Esophagus squamous epithelium (tissue), 4 donors: ENCODE measurements at regions not wholly inside any gene's neighbourhood (a gene's known extent, or its start where the extent isn't known, plus 50 kb on each side); places are given as distances from the start of the nearest gene placed in this dataset.

Experiments used
- POLR2A ChIP-seq, 4 donors: fragments of 450-650 bp; IDR thresholded peaks; one replicate each; pipeline ENCODE4 v1.6.1; 2017; ENCODE audit warnings: antibody characterized with exemption in 4 of 4, mild to moderate bottlenecking in 4 of 4, moderate library complexity in 3 of 4
- TF ChIP-seq, protein P1 (sequence below), 6 experiments: fragments of 450-650 bp in 4 of 6; fragments of 200-600 bp in 2 of 6; sonication (generic) in 2 of 6; IDR thresholded peaks; one replicate each; pipeline ENCODE4 v1.5.1; 2016 to 2019; ENCODE audit warnings: antibody characterized with exemption in 6 of 6, mild to moderate bottlenecking in 4 of 6, moderate library complexity in 4 of 6

DNA sequence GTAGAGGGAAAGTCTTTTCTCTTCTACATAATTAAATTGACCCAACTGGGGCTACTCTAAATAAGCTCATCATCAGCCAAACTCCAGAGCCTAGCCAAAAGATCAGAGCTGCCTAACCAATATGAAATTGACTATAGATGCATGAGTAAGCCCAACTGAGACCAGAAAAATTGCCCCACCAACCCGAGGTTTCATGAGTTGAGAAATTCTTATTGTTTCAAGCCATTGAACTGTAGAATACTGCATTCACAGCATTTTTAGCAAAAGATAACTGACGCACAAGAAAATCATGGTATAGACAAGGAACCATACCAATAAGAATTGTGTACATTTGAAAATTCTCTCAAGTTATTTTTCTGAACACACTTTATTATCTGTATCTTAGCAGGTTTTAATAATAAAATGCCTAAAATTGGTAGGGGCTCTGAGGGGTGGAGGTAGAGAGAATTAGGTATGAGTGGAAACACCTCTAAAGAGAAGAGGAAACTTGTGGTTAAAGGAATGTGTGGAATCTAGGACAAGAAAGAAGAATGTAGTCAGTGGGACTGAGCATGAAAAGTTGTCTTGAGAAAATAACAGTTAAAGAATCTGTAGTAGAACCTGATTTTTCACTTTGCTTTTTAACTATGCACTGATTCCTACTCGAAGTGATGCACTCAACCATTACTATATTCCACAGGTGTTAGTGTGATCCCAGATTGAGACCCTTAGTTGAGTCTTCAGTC, 200.9 kb upstream of the PPP1R2C start:
- TF ChIP-seq POLR2A (IDR thresholded peaks at IDR 0.05), result no peak
- TF ChIP-seq, protein P1, sequence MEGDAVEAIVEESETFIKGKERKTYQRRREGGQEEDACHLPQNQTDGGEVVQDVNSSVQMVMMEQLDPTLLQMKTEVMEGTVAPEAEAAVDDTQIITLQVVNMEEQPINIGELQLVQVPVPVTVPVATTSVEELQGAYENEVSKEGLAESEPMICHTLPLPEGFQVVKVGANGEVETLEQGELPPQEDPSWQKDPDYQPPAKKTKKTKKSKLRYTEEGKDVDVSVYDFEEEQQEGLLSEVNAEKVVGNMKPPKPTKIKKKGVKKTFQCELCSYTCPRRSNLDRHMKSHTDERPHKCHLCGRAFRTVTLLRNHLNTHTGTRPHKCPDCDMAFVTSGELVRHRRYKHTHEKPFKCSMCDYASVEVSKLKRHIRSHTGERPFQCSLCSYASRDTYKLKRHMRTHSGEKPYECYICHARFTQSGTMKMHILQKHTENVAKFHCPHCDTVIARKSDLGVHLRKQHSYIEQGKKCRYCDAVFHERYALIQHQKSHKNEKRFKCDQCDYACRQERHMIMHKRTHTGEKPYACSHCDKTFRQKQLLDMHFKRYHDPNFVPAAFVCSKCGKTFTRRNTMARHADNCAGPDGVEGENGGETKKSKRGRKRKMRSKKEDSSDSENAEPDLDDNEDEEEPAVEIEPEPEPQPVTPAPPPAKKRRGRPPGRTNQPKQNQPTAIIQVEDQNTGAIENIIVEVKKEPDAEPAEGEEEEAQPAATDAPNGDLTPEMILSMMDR (IDR thresholded peaks at IDR 0.05), result no peak
